GM12873 (cell line): ENCODE measurements at regions not wholly inside any gene's neighbourhood (a gene's known extent, or its start where the extent isn't known, plus 50 kb on each side); places are given as distances from the start of the nearest gene placed in this dataset.

Experiments
- TF ChIP-seq, protein P1 (sequence below): IDR thresholded peaks from 2 replicates; pipeline ENCODE4 v1.5.1; 2012; ENCODE audit warnings: low read depth, mild to moderate bottlenecking, moderate library complexity, low read length, control low read depth; ENCODE audit not compliant: insufficient read depth; ENCODE audit errors: missing control alignments

DNA sequence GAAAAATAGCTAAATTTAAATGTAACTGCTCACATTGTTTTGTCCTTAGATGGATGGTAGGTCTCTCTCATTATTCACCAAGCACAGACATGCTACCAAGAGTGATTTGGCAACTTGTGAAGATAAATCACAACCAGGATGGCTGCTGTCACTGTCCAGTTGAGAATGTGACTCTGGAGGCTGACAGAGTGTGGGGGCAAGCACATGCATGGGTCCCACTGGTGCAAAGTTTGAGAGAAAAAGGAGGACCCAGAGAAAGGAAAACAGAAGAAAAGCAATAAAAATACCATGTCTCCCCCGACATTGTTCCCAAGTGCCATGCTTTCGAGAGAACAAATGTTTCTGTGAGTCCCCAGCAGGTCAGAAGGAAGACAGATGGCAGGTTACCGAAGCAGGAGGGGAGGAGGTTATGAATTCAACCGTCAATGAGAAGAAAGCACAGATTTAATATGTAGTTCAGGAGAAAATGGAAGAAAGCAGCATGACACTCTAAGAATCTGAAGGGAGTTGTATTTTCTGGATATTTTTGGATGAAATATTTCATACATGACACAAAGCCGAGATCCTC, 73.0 kb upstream of the TSHZ2 start:
- TF ChIP-seq, protein P1, sequence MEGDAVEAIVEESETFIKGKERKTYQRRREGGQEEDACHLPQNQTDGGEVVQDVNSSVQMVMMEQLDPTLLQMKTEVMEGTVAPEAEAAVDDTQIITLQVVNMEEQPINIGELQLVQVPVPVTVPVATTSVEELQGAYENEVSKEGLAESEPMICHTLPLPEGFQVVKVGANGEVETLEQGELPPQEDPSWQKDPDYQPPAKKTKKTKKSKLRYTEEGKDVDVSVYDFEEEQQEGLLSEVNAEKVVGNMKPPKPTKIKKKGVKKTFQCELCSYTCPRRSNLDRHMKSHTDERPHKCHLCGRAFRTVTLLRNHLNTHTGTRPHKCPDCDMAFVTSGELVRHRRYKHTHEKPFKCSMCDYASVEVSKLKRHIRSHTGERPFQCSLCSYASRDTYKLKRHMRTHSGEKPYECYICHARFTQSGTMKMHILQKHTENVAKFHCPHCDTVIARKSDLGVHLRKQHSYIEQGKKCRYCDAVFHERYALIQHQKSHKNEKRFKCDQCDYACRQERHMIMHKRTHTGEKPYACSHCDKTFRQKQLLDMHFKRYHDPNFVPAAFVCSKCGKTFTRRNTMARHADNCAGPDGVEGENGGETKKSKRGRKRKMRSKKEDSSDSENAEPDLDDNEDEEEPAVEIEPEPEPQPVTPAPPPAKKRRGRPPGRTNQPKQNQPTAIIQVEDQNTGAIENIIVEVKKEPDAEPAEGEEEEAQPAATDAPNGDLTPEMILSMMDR = no peak

DNA sequence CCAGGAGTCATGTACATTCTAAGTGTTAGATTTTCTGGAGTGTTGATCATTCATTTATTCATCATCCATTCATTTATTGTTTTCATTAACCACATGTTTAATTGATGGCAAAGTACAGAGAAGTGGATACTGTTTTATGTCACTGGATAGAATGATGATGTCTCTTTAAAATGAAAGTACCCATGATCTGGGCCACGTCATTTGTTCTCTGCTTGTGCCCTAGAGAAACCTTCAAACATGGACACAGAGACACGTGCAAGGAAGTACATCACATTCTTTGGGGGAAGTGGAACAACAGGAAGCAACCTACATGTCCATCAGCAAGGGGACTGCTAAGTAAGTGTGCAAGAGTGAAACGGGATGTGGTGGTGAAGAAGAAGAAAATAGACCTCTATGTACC, 75.8 kb upstream of the TSHZ2 start:
- TF ChIP-seq, protein P1 = no peak

DNA sequence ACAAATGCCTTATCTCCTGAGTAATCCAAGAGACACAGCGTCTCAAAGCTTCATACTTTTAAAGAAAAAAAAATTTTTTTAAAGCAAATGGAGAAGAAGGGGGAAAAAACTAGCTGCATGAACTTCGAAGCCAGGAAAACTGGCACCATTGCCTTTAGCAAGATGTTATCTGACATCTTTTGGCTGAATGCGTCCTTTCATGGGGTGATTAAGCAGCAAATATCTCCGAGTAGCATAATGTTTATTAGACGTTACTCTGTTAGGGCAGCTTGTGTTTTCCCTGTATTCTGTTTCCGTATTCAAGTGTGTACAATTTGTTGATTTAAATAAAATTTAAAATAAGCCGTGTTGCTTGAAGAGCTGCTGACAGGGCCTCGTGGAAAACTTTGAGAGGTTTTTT, 76.5 kb upstream of the TSHZ2 start:
- TF ChIP-seq, protein P1 = no peak

DNA sequence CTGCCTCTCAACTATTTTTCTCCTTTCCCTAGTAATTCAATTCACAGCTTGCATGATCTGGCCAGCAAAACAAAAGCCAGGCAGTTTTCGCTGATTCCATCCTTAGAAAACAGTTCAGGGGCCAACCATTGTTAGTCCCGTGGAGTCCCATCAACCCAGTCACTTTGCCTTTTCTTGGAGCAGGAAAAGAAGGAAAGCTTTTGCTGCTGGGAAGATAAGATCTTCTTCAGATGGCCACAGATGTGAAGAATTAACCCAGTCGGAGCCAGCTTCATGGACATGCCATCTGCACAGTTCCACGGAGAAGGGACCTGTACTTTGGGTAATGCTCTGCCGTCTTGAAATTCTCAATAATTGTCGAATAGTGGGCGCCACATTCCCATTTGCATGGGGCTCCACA, 76.9 kb upstream of the TSHZ2 start:
- TF ChIP-seq, protein P1 = no peak

DNA sequence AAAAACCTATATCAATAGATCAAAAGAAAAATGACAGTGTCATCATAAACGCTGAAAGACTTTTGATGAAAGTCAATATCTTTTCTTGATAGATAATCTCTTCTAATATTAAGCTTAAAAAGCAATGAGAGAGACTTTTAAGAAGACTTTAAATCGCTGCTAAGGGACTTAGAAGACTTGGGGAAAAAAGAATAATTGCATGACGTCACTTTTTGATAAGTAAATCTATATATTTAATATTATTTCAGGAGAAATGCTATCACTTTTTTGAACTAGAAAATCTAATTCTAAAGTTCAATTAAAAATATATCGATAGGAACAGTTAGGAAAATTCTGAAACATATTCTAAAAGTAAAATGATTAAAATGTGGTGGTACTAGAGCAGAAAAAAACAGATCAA, 78.7 kb upstream of the TSHZ2 start:
- TF ChIP-seq, protein P1 = no peak

DNA sequence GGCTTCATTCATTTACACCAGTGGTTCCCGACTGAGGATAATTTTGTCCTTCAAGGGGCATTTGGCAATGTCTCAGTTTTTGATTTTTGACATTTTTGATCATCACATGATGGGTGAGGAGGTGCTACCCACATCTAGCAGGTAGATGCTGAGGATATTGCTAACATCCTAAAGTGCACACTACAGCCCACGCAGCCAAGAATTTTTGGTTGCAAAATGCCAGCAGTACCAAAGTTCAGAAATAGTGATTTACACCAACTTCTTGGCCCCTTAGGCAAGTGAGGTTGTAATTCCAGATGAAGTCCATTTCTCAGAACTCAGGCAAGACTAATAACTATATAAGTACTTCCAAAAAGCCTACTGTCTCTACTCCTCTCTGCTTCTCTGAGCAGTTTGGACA, 80.1 kb upstream of the TSHZ2 start:
- TF ChIP-seq, protein P1 = no peak

DNA sequence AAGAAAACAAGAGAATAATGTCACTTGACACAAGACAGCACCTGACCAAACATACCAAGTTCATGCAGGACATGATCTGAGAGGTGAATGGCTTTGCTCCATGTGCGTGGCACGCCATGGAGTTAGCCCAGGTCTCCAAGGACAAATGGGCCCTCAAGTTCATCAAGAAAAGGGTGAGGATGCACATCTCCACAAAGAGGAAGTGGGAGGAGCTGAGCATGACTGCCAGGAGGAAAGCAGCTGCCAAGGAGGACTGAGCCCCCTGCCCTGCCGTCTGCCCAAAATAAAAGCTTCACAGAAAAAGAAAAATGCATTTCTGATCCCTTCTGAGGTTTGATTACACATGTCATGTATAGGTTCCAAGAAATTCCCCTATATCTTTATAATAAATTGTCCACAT, 82.0 kb upstream of the TSHZ2 start:
- TF ChIP-seq, protein P1 = no peak
